ENCODE measurements at regions not wholly inside any gene's neighbourhood (a gene's known extent, or its start where the extent isn't known, plus 50 kb on each side); places are given as distances from the start of the nearest gene placed in this dataset.

DNA sequence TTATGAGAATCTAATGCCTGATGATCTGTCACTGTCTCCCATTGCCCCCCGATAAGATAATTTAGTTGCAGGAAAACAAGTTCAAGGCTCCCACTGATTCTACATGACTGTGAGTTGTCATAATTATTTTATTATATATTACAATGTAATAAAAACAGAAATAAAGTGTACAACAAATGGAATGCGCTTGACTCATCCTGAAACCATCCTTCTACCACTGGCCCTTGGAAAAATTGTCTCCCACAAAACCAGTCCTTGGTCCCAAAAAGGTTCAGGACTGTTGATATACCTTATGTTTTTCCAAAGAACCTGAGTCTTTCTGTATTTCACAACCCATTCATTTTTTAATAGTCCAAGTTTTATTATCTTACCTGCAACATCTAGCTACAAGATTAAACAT, 403.5 kb downstream of the TAF11L14 start:
- H3K36me3 ChIP-seq (ENCODE audit: low read depth), result no peaks in the 10 kb centered on the region
- ATAC-seq (no peak), DNase-seq (no peak)
- no peaks in the 10 kb centered on the region for H3K4me1 ChIP-seq (ENCODE audit: low read depth)
- H3K4me3 ChIP-seq, result no peak overlapping the region
- peaks cover 4% of the 10 kb centered on the region for H3K9me3 ChIP-seq
- intact Hi-C loops (cut with DNase I, micrococcal nuclease), result no loop called here
- TF ChIP-seq, protein P1, sequence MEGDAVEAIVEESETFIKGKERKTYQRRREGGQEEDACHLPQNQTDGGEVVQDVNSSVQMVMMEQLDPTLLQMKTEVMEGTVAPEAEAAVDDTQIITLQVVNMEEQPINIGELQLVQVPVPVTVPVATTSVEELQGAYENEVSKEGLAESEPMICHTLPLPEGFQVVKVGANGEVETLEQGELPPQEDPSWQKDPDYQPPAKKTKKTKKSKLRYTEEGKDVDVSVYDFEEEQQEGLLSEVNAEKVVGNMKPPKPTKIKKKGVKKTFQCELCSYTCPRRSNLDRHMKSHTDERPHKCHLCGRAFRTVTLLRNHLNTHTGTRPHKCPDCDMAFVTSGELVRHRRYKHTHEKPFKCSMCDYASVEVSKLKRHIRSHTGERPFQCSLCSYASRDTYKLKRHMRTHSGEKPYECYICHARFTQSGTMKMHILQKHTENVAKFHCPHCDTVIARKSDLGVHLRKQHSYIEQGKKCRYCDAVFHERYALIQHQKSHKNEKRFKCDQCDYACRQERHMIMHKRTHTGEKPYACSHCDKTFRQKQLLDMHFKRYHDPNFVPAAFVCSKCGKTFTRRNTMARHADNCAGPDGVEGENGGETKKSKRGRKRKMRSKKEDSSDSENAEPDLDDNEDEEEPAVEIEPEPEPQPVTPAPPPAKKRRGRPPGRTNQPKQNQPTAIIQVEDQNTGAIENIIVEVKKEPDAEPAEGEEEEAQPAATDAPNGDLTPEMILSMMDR (IDR thresholded peaks at IDR 0.05), result no peak

DNA sequence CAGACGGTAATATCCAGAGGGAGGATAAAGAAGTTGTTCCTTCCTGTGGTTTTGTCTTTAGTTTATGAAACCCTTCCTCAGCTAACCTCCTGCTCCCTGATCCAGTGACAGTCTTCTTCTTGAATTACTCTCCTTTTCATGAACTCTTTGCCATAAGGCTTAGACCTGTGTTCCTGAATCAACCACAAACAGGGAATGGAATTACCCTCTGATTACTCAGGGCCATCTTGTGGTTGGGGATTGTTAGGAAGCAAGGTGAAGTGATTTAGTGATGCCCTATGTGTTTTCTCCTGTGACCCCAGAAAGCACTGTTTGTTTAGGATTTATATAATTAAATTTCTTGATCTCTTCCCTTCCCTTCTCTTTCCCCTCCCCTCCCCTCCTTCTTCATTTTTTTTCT, 409.1 kb downstream of the TAF11L14 start:
- intact Hi-C loops (cut with DNase I, micrococcal nuclease), result no loop called here
- Histone ChIP-seq H3K4me1 (ENCODE audit: low read depth) (no peaks in the 10 kb centered on the region), H3K36me3 (ENCODE audit: low read depth) (no peaks in the 10 kb centered on the region), H3K9me3 (no peaks in the 10 kb centered on the region), H3K4me3 (no peak overlapping the region)
- no peak for DNase-seq
- no peak for ATAC-seq
- TF ChIP-seq, protein P1 (IDR thresholded peaks at IDR 0.05), result no peak

DNA sequence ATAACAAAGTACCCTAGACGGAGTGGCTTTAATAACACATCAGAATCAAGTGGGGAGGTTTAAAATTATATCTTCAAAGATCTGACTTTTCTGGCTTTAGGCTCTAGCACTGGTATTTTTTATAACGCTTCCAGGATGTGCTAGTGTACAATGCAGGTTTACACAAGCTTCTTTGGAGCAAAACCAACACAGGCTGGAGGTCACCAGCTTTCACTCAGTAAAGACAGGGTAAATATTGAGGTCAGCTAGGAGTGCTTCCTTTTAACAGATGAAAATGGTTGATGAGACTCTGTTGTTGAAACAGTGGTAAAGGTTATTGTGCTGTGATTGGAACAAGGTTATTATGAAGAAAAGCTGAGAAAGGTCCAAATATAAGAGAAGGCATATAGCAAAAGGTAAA, 414.2 kb downstream of the TAF11L14 start:
- Histone ChIP-seq H3K4me1 (ENCODE audit: low read depth) (no peaks in the 10 kb centered on the region), H3K36me3 (ENCODE audit: low read depth) (no peaks in the 10 kb centered on the region), H3K9me3 (no peaks in the 10 kb centered on the region), H3K4me3 (no peak overlapping the region)
- ATAC-seq (no peak), DNase-seq (no peak)
- intact Hi-C loops (cut with DNase I, micrococcal nuclease), result no loop called here
- TF ChIP-seq, protein P1 (IDR thresholded peaks at IDR 0.05), result no peak

DNA sequence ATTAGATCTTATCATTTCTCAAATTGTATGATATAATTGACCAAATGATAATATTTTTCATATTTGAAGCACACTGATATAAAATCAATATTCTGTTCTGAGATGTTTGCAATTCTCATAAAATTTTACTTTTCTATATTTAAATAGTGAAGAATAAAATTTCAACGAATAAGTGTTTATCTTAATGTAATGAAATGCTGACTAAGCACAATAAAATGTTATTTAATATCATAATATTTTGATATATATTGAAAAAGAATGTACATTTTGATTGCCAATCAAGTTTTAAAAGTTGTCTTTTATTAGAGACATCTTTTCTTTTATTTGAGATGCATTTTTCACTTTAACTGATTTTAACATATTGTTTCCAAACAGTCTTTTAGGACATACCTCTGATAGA, 416.1 kb downstream of the TAF11L14 start:
- Histone ChIP-seq H3K9me3 (no peaks in the 10 kb centered on the region), H3K36me3 (ENCODE audit: low read depth) (no peaks in the 10 kb centered on the region), H3K4me1 (ENCODE audit: low read depth) (no peaks in the 10 kb centered on the region), H3K4me3 (no peak overlapping the region)
- TF ChIP-seq, protein P1 (IDR thresholded peaks at IDR 0.05), result no peak
- ATAC-seq (no peak), DNase-seq (no peak)
- intact Hi-C loops (cut with DNase I, micrococcal nuclease), result no loop called here

DNA sequence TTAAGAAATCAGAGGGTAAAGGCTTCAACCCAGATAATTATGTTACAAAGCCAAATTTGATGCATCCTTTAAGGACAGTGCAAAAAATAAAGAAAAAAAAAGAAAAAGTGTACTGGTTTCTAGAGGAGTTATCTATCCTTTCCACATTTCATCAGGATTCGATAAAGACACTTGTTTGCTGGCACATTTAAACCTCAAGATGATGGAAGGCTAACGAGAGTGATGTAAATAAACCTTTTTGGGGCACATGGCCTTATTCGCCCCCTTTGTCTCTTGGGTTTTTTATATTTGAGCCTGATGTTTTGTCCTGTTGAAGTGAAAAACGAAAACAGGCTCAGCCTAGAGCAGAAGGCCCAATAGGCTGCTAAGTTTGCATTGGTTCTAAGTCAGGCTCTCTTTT, 416.5 kb downstream of the TAF11L14 start:
- TF ChIP-seq, protein P1 (IDR thresholded peaks at IDR 0.05), result no peak
- ATAC-seq (no peak), DNase-seq (no peak)
- no peaks in the 10 kb centered on the region for H3K36me3 ChIP-seq (ENCODE audit: low read depth)
- H3K4me1 ChIP-seq (ENCODE audit: low read depth), result no peaks in the 10 kb centered on the region
- no peak overlapping the region for H3K4me3 ChIP-seq
- intact Hi-C loops (cut with DNase I, micrococcal nuclease), result no loop called here
- H3K9me3 ChIP-seq, result no peaks in the 10 kb centered on the region

DNA sequence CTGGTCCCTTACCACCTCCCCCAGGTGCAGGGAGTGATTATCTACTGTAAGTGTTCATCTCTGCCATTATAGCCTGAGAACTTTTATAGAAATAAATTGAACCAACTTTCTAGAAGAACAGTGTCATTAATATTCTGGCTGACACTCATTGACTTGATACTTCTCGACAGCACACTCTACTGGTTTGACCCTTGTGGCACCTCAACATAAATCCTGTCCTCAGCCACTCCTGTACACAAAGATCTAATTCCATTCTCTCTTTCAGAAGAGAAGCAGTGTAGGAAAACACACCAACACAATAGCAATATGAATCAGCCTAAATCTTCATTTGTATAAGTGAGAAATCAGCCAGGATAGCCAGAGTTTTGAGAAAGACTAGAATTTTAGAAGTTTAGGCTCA, 417.7 kb downstream of the TAF11L14 start:
- no peak for DNase-seq
- intact Hi-C loops (cut with DNase I, micrococcal nuclease), result no loop called here
- H3K36me3 ChIP-seq (ENCODE audit: low read depth), result no peaks in the 10 kb centered on the region
- no peaks in the 10 kb centered on the region for H3K9me3 ChIP-seq
- H3K4me1 ChIP-seq (ENCODE audit: low read depth), result no peaks in the 10 kb centered on the region
- TF ChIP-seq, protein P1 (IDR thresholded peaks at IDR 0.05), result no peak
- ATAC-seq, result no peak
- H3K4me3 ChIP-seq, result no peak overlapping the region
